Keratinocyte (primary cell): ENCODE measurements at regions not wholly inside any gene's neighbourhood (a gene's known extent, or its start where the extent isn't known, plus 50 kb on each side); places are given as distances from the start of the nearest gene placed in this dataset.
"Not testable (repeated sequence)": the region's sequence is repeated elsewhere in the genome, so short reads cannot be mapped to it uniquely, and the experiment has no call there.

Experiments
- DNase-seq: peaks from one replicate; pipeline ENCODE4 v3.0.0-alpha.2; 2011; ENCODE audit warnings: low read depth, missing footprints, low spot score
- FAIRE-seq: peaks from 2 replicates; lab custom pipeline; 2011; peaks lifted over from hg19 to GRCh38; lab: Jason Lieb, UNC
- H2AFZ ChIP-seq: 2 replicates; pipeline ENCODE4 v1.6.0; 2012; ENCODE audit warnings: low read length, control low read depth, inconsistent platforms; ENCODE audit not compliant: control insufficient read depth
- H3K27ac ChIP-seq: 2 replicates; pipeline ENCODE4 v1.5.1; 2011; ENCODE audit warnings: low read length; ENCODE audit not compliant: control insufficient read depth, insufficient read depth
- H3K27me3 ChIP-seq: 3 replicates; pipeline ENCODE4 v1.6.0; 2011; ENCODE audit warnings: low read length; ENCODE audit not compliant: control insufficient read depth, insufficient read depth; ENCODE audit errors: extremely low read depth
- H3K36me3 ChIP-seq, 2 experiments: 2 replicates in 1 of 2; 3 replicates in 1 of 2; pipeline ENCODE4 v1.5.1; 2011; ENCODE audit warnings: low read length in 2 of 2, mild to moderate bottlenecking in 1 of 2; ENCODE audit not compliant: control insufficient read depth in 2 of 2, insufficient read depth in 2 of 2; ENCODE audit errors: extremely low read depth in 1 of 2
- H3K4me1 ChIP-seq: 3 replicates; pipeline ENCODE4 v1.5.1; 2011; ENCODE audit warnings: low read length; ENCODE audit not compliant: control insufficient read depth, insufficient read depth; ENCODE audit errors: extremely low read depth
- H3K4me2 ChIP-seq: 3 replicates; pipeline ENCODE4 v1.6.0; 2011; ENCODE audit warnings: low read depth, low read length; ENCODE audit not compliant: control insufficient read depth, insufficient read depth; ENCODE audit errors: extremely low read depth
- H3K4me3 ChIP-seq, 3 experiments: fragments of 200-600 bp in 1 of 3; sonication (generic) in 1 of 3; 2 replicates in 2 of 3; 3 replicates in 1 of 3; pipeline ENCODE4 v1.5.1; 2011 to 2016; ENCODE audit warnings: low read length in 3 of 3, mild to moderate bottlenecking in 3 of 3, control low read depth in 2 of 3, inconsistent platforms in 1 of 3, low read depth in 1 of 3, mixed read lengths in 1 of 3, mixed run types in 1 of 3, moderate library complexity in 1 of 3; ENCODE audit not compliant: control insufficient read depth in 2 of 3, insufficient read depth in 2 of 3; ENCODE audit errors: extremely low read depth in 1 of 3
- H3K79me2 ChIP-seq: 2 replicates; pipeline ENCODE4 v1.6.0; 2012; ENCODE audit warnings: low read length; ENCODE audit not compliant: control insufficient read depth, insufficient read depth
- H3K9ac ChIP-seq: 3 replicates; pipeline ENCODE4 v1.6.0; 2011; ENCODE audit warnings: low read length; ENCODE audit not compliant: control insufficient read depth, insufficient read depth; ENCODE audit errors: extremely low read depth
- H3K9me1 ChIP-seq: 3 replicates; pipeline ENCODE4 v1.6.0; 2011; ENCODE audit warnings: low read length; ENCODE audit not compliant: control insufficient read depth, insufficient read depth; ENCODE audit errors: extremely low read depth
- H3K9me3 ChIP-seq: 2 replicates; pipeline ENCODE4 v1.5.1; 2012; ENCODE audit warnings: low read depth, low read length; ENCODE audit not compliant: control insufficient read depth
- H4K20me1 ChIP-seq: 3 replicates; pipeline ENCODE4 v1.6.0; 2011; ENCODE audit warnings: low read length; ENCODE audit not compliant: control insufficient read depth, insufficient read depth; ENCODE audit errors: extremely low read depth
- dilution Hi-C: fragments of 300-500 bp; cut with MboI; formaldehyde crosslinking; loops from one replicate; pipeline ENCODE4 v1.7.0; 2020; ENCODE audit warnings: low sequenced_read_pairs; ENCODE audit not compliant: extremely low pct_ligation_motif_present

DNA sequence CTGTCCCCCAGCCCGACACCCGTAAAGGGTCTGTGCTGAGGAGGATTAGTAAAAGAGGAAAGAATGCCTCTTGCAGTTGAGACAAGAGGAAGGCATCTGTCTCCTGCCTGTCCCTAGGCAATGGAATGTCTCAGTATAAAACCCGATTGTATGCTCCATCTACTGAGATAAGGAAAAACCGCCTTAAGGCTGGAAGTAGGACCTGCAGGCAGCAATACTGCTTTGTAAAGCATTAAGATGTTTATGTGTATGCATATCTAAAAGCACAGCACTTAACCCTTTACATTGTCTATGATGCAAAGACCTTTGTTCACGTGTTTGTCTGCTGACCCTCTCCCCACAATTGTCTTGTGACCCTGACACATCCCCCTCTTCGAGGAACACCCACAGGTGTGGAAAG lies 69.8 kb upstream of the ROPN1B start:
- H3K4me3 ChIP-seq, H2AFZ ChIP-seq, H3K4me2 ChIP-seq, H3K27ac ChIP-seq, H3K9ac ChIP-seq, H3K36me3 ChIP-seq, H4K20me1 ChIP-seq, H3K79me2 ChIP-seq, DNase-seq, H3K9me1 ChIP-seq, H3K27me3 ChIP-seq, FAIRE-seq, dilution Hi-C loops, H3K9me3 ChIP-seq, H3K4me1 ChIP-seq: not testable (repeated sequence)

DNA sequence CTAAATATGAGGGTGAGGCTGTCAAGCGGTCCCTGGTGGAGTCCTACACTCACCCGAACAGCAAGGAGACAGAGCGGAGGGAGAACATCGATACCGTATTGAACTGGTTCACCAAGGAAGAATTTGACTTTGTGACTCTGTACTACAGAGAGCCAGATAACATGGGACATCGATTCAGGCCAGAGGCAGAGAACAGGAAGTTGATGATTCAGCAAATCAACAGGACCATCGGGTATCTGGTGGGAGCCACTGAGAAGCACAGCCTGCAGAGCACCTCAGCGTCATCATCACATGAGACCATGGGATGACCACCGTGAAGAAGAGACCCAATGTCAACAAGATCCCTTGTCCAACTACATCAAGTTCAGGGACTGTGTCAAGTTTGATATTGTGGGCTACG lies 67.5 kb upstream of the ROPN1B start:
- H3K9ac ChIP-seq, H3K27ac ChIP-seq, H3K9me3 ChIP-seq, dilution Hi-C loops, H3K9me1 ChIP-seq, DNase-seq, H3K4me1 ChIP-seq, H4K20me1 ChIP-seq, H3K27me3 ChIP-seq, H3K79me2 ChIP-seq, FAIRE-seq, H3K36me3 ChIP-seq, H3K4me3 ChIP-seq, H2AFZ ChIP-seq, H3K4me2 ChIP-seq: not testable (repeated sequence)

DNA sequence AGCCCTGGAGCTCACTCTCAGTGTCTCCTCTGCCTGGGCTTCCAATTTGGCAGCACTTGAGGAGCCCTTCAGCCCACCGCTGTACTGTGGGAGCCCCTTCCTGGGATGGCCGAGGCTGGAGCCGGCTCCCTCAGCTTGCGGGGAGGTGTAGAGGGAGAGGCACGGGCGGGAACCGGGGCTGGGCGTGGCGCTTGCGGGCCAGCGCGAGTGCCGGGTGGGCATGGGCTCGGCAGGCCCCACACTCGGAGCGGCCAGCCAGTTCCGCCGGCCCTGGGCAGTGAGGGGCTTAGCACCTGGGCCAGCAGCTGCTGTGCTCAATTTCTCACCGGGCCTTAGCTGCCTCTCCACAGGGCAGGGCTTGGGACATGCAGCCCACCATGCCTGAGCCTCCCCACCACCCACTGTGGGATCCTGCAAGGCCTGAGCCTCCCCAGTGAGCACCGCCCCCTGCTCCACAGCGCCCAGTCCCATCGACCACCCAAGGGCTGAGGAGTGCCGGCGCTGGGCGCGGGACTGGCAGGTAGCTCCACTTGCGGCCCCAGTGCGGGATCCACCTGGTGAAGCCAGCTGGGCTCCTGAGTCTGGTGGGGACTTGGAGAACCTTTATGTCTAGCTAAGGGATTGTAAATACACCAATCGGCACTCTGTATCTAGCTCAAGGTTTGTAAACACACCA lies 65.1 kb upstream of the ROPN1B start:
- H3K4me3 ChIP-seq, H3K4me2 ChIP-seq, H3K9me3 ChIP-seq, H3K27me3 ChIP-seq, H2AFZ ChIP-seq, H3K4me1 ChIP-seq, FAIRE-seq, H3K9ac ChIP-seq, H3K27ac ChIP-seq, dilution Hi-C loops, DNase-seq, H3K9me1 ChIP-seq, H4K20me1 ChIP-seq, H3K36me3 ChIP-seq, H3K79me2 ChIP-seq: not testable (repeated sequence)

DNA sequence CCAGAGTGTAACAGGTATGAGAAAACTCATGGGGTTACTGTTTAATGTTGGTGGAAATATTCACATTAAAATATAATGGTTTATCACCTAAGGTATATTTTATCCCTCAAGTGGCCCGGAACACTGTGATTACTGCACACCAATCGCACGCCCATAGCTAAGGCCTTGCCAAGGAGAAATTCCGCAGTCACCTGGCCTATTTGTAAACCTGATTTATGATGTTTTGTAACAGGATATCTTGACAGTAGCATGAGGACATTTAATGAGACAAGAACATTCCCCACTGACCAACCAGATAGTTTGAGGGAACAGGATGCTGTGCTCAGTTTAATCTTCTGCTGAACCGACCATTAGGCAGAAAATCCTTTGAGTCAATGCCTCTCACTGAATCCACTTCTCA lies 61.7 kb upstream of the ROPN1B start:
- H3K27me3 ChIP-seq, H3K4me1 ChIP-seq, FAIRE-seq, H3K27ac ChIP-seq, dilution Hi-C loops, H2AFZ ChIP-seq, H3K9ac ChIP-seq, DNase-seq, H3K9me3 ChIP-seq, H3K36me3 ChIP-seq, H3K9me1 ChIP-seq, H3K4me2 ChIP-seq, H4K20me1 ChIP-seq, H3K79me2 ChIP-seq, H3K4me3 ChIP-seq: not testable (repeated sequence)

DNA sequence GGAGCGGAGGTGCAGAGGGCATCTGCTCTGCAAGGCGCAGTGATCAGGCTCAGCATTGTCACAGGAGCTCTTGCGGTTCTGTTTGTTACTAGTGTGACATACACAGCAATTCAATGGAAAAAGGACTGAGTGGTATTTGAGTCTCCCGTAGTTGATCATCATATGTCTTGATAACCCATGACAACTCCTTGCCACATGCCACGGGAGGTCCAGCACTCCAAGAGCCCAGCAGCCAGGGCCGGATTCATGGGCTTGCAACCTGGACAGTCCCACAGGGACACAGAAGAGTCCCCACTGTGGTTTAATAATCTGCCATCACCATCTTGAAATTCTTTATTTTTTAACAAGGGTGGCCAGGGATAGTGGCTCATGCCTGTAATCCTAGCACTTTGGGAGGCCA lies 58.1 kb upstream of the ROPN1B start:
- H2AFZ ChIP-seq, H3K4me1 ChIP-seq, H3K36me3 ChIP-seq, H3K27ac ChIP-seq, dilution Hi-C loops, H4K20me1 ChIP-seq, H3K4me3 ChIP-seq, DNase-seq, H3K4me2 ChIP-seq, H3K27me3 ChIP-seq, H3K9me1 ChIP-seq, H3K9me3 ChIP-seq, H3K9ac ChIP-seq, FAIRE-seq, H3K79me2 ChIP-seq: not testable (repeated sequence)
